IPS-20b (cell line): ENCODE measurements at regions not wholly inside any gene's neighbourhood (a gene's known extent, or its start where the extent isn't known, plus 50 kb on each side); places are given as distances from the start of the nearest gene placed in this dataset.
"Not testable (repeated sequence)": the region's sequence is repeated elsewhere in the genome, so short reads cannot be mapped to it uniquely, and the experiment has no call there.

ENCODE experiments used
- H3K27ac ChIP-seq: one replicate; pipeline ENCODE4 v1.5.1; 2013; ENCODE audit warnings: low read length
- H3K27me3 ChIP-seq: 2 replicates; pipeline ENCODE4 v1.6.1; 2013; ENCODE audit warnings: mild to moderate bottlenecking, low read length, inconsistent platforms; ENCODE audit not compliant: insufficient read depth
- H3K36me3 ChIP-seq: 2 replicates; pipeline ENCODE4 v1.6.1; 2013; ENCODE audit warnings: low read depth, mild to moderate bottlenecking, inconsistent platforms, low read length, moderate library complexity; ENCODE audit not compliant: insufficient read depth
- H3K4me1 ChIP-seq: 2 replicates; pipeline ENCODE4 v1.6.1; 2013; ENCODE audit warnings: mild to moderate bottlenecking, control low read depth, inconsistent platforms, low read length, moderate library complexity; ENCODE audit not compliant: insufficient read depth
- H3K4me3 ChIP-seq: 2 replicates; pipeline ENCODE4 v1.5.1; 2013; ENCODE audit warnings: mild to moderate bottlenecking, low read length, inconsistent platforms
- H3K9ac ChIP-seq: 2 replicates; pipeline ENCODE4 v1.6.1; 2013; ENCODE audit warnings: low read depth, mild to moderate bottlenecking, inconsistent platforms, low read length, moderate library complexity
- H3K9me3 ChIP-seq: 2 replicates; pipeline ENCODE4 v1.6.1; 2013; ENCODE audit warnings: mild to moderate bottlenecking, low read depth, low read length, inconsistent platforms; ENCODE audit not compliant: insufficient read depth

DNA sequence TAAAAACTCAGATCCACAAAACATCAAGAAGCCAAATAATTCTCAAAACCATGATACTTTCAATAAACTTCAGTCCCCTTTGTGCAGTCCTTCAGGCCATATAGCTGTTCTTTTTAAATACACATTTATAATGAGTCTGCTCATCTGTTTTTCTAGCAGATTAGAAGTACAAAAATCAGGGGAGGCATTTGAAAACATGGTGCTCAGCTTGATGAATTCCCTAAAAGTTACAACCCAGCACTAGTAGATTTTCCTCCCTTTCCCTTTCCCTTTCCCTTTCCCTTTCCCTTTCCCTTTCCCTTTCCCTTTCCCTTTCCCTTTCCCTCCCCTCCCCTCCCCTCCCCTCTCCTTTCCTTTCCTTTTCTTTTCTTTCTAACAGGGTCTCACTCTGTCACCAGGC is 884.6 kb upstream of the AMELY start:
- H3K27me3 ChIP-seq: no peaks in the 10 kb centered on the region
- H3K4me3 ChIP-seq: no peak overlapping the region
- H3K36me3 ChIP-seq: no peaks in the 10 kb centered on the region
- no peaks in the 10 kb centered on the region for H3K4me1 ChIP-seq
- no peak overlapping the region for H3K27ac ChIP-seq
- H3K9ac ChIP-seq: no peak overlapping the region
- H3K9me3 ChIP-seq: no peaks in the 10 kb centered on the region

GRCh38 chrY:7794441-7794840 is 882.9 kb upstream of the AMELY start:
- no peaks in the 10 kb centered on the region for H3K27me3 ChIP-seq
- H3K4me1 ChIP-seq: no peaks in the 10 kb centered on the region
- H3K9ac ChIP-seq: no peak overlapping the region

DNA sequence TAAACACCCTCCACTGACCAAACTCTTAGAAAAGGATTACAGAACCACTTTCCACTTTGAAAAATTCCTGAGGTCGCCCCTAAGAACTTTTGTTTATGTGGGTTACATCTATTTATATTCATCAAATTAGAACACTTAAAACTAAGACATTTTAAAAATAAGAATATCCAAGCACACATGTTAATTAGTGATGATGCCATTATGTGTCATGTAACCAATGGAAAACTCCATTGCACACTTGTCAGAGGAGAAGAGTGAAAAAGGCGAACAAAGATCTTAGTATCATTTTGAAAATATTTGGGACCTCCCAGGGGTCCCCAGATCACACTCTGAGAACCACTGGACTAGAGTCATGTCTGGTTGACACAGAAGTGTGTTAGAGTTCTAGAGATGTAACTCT is 882.4 kb upstream of the AMELY start:
- no peaks in the 10 kb centered on the region for H3K27me3 ChIP-seq
- no peak overlapping the region for H3K27ac ChIP-seq

More at GRCh38 chrY:7794441-7794840, 882.9 kb upstream of the AMELY start:
- H3K4me3 ChIP-seq: no peak overlapping the region
- no peaks in the 10 kb centered on the region for H3K36me3 ChIP-seq
- H3K9me3 ChIP-seq: no peaks in the 10 kb centered on the region
- H3K27ac ChIP-seq: no peak overlapping the region

DNA sequence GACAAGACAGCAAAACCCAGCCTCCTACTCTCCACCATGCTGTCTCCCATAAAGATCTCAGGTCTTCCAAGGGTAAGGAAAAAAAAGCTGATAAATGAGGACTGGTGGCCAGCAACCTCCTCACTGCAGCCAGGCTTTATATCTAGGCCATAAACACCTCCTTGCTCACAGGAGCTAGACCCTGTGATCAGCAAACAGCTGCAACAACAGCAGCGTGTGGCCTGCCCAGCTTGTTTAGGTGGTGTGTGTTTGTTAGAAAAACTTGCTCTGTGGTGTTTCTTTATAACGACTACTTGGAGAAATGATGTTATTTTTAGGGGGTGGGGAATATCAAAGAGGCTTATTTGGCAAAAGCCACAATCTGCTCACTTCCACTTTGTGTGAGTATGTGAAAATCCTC is 880.9 kb upstream of the AMELY start:
- Histone ChIP-seq H3K4me3 (no peak overlapping the region), H3K27me3 (no peaks in the 10 kb centered on the region), H3K27ac (no peak overlapping the region), H3K4me1 (no peaks in the 10 kb centered on the region), H3K36me3 (no peaks in the 10 kb centered on the region), H3K9me3 (no peaks in the 10 kb centered on the region), H3K9ac (no peak overlapping the region)

More for the DNA sequence above, 882.4 kb upstream of the AMELY start:
- no peaks in the 10 kb centered on the region for H3K36me3 ChIP-seq
- no peaks in the 10 kb centered on the region for H3K4me1 ChIP-seq
- no peaks in the 10 kb centered on the region for H3K9me3 ChIP-seq
- H3K9ac ChIP-seq: no peak overlapping the region
- no peak overlapping the region for H3K4me3 ChIP-seq

DNA sequence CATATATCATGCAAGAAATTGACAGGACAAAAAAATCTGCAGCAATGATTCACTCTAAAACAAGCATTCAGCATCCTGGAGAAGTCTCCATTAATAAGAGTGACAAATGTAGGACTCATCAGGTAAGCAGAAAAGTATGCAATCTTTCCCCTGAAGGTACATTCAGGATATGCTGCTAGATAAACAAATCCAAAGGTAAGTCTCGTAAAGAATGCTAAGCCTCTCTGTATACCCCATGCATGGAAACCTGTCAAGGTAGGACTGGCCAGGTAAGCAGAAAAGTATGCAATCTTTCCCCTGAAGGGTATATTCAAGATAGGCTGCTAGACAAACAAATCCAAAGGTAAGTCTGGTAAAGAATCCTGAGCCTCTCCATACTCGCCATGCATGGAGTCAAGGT is 869.9 kb upstream of the AMELY start:
- no peak overlapping the region for H3K27ac ChIP-seq
- no peak overlapping the region for H3K9ac ChIP-seq
- H3K9me3 ChIP-seq: no peaks in the 10 kb centered on the region
- no peaks in the 10 kb centered on the region for H3K27me3 ChIP-seq
- H3K36me3 ChIP-seq: no peaks in the 10 kb centered on the region
- H3K4me1 ChIP-seq: no peaks in the 10 kb centered on the region
- H3K4me3 ChIP-seq: no peak overlapping the region

DNA sequence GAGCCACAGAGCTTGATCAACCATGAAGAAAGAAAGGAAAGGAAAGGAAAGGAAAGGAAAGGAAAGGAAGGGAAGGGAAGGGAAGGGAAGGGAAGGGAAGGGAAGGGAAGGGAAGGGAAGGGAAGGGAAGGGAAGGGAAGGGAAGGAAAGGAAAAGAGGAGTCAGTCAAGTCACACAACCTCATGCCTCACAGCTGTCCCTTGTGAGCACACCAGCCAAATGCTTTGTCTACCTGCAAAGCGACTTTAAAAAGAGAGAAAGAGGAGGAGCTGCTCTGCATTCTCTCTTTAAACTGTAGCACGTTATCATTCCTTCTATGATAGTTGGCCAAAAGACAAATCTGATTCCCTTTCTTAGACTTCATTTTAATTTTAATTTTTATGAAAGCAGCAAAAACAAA is 863.9 kb upstream of the AMELY start:
- not testable (repeated sequence) for H3K9ac ChIP-seq, H3K27ac ChIP-seq, H3K4me1 ChIP-seq, H3K9me3 ChIP-seq, H3K4me3 ChIP-seq, H3K27me3 ChIP-seq, H3K36me3 ChIP-seq

- H3K36me3 ChIP-seq: no peaks in the 10 kb centered on the region
- no peak overlapping the region for H3K9ac ChIP-seq
- no peaks in the 10 kb centered on the region for H3K27me3 ChIP-seq
- H3K4me1 ChIP-seq: no peaks in the 10 kb centered on the region
- no peak overlapping the region for H3K27ac ChIP-seq
- no peaks in the 10 kb centered on the region for H3K9me3 ChIP-seq
- H3K4me3 ChIP-seq: no peak overlapping the region
These were observed 860.2 kb upstream of the AMELY start for GRCh38 chrY:7771771-7772170.

GRCh38 chrY:7769790-7770375 is 858.3 kb upstream of the AMELY start:
- Histone ChIP-seq H3K9me3 (no peaks in the 10 kb centered on the region), H3K27ac (no peak overlapping the region), H3K4me3 (no peak overlapping the region), H3K9ac (no peak overlapping the region), H3K36me3 (no peaks in the 10 kb centered on the region), H3K27me3 (no peaks in the 10 kb centered on the region), H3K4me1 (no peaks in the 10 kb centered on the region)

- no peaks in the 10 kb centered on the region for H3K4me1 ChIP-seq
- no peaks in the 10 kb centered on the region for H3K9me3 ChIP-seq
- no peaks in the 10 kb centered on the region for H3K27me3 ChIP-seq
- no peak overlapping the region for H3K27ac ChIP-seq
- no peaks in the 10 kb centered on the region for H3K36me3 ChIP-seq
- no peak overlapping the region for H3K9ac ChIP-seq
- no peak overlapping the region for H3K4me3 ChIP-seq
These were observed 857.3 kb upstream of the AMELY start for GRCh38 chrY:7768901-7769300.

DNA sequence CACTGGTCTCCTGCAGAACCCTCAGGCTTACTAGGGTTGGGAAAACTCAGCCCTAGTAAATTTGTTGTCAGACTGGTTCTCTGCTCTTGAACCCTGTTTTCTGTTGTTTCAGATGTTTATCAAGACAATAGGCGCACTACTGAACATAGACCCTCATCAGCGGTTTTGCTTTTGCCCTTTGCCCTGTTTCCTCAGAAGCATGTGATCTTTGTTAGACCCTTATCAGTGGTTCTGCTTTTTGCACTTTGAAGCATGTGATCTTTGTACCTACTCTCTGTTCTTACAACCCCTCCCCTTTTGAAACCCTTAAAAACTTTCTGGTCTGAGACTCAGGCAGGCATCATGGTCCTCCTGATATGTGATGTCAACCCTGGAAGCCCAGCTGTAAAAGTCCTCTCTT is 842.2 kb upstream of the AMELY start:
- Histone ChIP-seq H3K36me3 (no peaks in the 10 kb centered on the region), H3K4me1 (peaks cover 3% of the 10 kb centered on the region; the same call in 1 of the 2 replicates), H3K9ac (no peak overlapping the region), H3K9me3 (no peaks in the 10 kb centered on the region), H3K27me3 (no peaks in the 10 kb centered on the region), H3K27ac (no peak overlapping the region), H3K4me3 (no peak overlapping the region)

- H3K36me3 ChIP-seq: no peaks in the 10 kb centered on the region
- H3K27me3 ChIP-seq: no peaks in the 10 kb centered on the region
- H3K4me1 ChIP-seq: peaks cover 3% of the 10 kb centered on the region; the same call in 1 of the 2 replicates
- no peak overlapping the region for H3K27ac ChIP-seq
- no peaks in the 10 kb centered on the region for H3K9me3 ChIP-seq
- no peak overlapping the region for H3K9ac ChIP-seq
- H3K4me3 ChIP-seq: no peak overlapping the region
These were observed 835.2 kb upstream of the AMELY start for GRCh38 chrY:7746781-7747180.

DNA sequence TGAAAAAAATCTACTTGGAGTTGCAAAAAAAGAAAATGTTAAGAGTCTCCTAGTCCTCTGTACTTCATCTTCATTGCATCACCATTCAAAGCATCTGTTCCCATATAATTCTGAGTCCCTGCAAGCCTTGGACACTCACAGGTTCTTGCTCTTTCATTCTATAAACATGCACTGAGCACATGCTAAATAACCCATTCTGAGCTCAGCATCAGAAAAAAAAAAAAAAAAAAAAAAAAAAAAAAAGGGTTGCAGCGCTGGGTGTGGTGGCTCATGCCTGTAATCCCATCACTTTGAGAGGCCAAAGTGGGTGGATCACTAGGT is 834.0 kb upstream of the AMELY start:
- no peaks in the 10 kb centered on the region for H3K9me3 ChIP-seq
- H3K36me3 ChIP-seq: no peaks in the 10 kb centered on the region
- H3K27me3 ChIP-seq: no peaks in the 10 kb centered on the region
- no peak overlapping the region for H3K9ac ChIP-seq
- H3K27ac ChIP-seq: no peak overlapping the region
- H3K4me3 ChIP-seq: no peak overlapping the region
- H3K4me1 ChIP-seq: peaks cover 2% of the 10 kb centered on the region; the same call in 1 of the 2 replicates
